Neural cell (in vitro differentiated cells): ENCODE measurements at regions not wholly inside any gene's neighbourhood (a gene's known extent, or its start where the extent isn't known, plus 50 kb on each side); places are given as distances from the start of the nearest gene placed in this dataset.

Source experiments
- EP300 ChIP-seq: fragments of 450-650 bp; conservative IDR thresholded peaks from 2 replicates; pipeline ENCODE4 v1.6.1; 2014; ENCODE audit warnings: antibody characterized with exemption, mild to moderate bottlenecking, moderate library complexity; ENCODE audit not compliant: poor library complexity, severe bottlenecking
- EZH2 ChIP-seq: fragments of 200-600, 300-800 bp; shearing (Covaris generic), sonication (generic); IDR thresholded peaks from 2 replicates; pipeline ENCODE4 v1.6.1; 2014; ENCODE audit warnings: antibody characterized with exemption, low read length, borderline replicate concordance, mild to moderate bottlenecking; ENCODE audit not compliant: insufficient read depth, poor library complexity, severe bottlenecking
- POLR2AphosphoS5 ChIP-seq: IDR thresholded peaks from 2 replicates; pipeline ENCODE4 v1.6.1; 2012
- TAF1 ChIP-seq: IDR thresholded peaks from 2 replicates; pipeline ENCODE4 v1.6.1; 2012; ENCODE audit warnings: low read depth
- TF ChIP-seq, protein P1 (sequence below): fragments of 450-650 bp; IDR thresholded peaks from 2 replicates; pipeline ENCODE4 v1.5.1; 2014; ENCODE audit warnings: antibody characterized with exemption, mild to moderate bottlenecking, moderate library complexity; ENCODE audit not compliant: poor library complexity, severe bottlenecking
- TF ChIP-seq, protein P2 (sequence below): IDR thresholded peaks from 2 replicates; pipeline ENCODE4 v1.6.1; 2012; ENCODE audit warnings: borderline replicate concordance

- TF ChIP-seq, protein P1, sequence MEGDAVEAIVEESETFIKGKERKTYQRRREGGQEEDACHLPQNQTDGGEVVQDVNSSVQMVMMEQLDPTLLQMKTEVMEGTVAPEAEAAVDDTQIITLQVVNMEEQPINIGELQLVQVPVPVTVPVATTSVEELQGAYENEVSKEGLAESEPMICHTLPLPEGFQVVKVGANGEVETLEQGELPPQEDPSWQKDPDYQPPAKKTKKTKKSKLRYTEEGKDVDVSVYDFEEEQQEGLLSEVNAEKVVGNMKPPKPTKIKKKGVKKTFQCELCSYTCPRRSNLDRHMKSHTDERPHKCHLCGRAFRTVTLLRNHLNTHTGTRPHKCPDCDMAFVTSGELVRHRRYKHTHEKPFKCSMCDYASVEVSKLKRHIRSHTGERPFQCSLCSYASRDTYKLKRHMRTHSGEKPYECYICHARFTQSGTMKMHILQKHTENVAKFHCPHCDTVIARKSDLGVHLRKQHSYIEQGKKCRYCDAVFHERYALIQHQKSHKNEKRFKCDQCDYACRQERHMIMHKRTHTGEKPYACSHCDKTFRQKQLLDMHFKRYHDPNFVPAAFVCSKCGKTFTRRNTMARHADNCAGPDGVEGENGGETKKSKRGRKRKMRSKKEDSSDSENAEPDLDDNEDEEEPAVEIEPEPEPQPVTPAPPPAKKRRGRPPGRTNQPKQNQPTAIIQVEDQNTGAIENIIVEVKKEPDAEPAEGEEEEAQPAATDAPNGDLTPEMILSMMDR: no peak
- TF ChIP-seq TAF1: no peak
- TF ChIP-seq, protein P2, sequence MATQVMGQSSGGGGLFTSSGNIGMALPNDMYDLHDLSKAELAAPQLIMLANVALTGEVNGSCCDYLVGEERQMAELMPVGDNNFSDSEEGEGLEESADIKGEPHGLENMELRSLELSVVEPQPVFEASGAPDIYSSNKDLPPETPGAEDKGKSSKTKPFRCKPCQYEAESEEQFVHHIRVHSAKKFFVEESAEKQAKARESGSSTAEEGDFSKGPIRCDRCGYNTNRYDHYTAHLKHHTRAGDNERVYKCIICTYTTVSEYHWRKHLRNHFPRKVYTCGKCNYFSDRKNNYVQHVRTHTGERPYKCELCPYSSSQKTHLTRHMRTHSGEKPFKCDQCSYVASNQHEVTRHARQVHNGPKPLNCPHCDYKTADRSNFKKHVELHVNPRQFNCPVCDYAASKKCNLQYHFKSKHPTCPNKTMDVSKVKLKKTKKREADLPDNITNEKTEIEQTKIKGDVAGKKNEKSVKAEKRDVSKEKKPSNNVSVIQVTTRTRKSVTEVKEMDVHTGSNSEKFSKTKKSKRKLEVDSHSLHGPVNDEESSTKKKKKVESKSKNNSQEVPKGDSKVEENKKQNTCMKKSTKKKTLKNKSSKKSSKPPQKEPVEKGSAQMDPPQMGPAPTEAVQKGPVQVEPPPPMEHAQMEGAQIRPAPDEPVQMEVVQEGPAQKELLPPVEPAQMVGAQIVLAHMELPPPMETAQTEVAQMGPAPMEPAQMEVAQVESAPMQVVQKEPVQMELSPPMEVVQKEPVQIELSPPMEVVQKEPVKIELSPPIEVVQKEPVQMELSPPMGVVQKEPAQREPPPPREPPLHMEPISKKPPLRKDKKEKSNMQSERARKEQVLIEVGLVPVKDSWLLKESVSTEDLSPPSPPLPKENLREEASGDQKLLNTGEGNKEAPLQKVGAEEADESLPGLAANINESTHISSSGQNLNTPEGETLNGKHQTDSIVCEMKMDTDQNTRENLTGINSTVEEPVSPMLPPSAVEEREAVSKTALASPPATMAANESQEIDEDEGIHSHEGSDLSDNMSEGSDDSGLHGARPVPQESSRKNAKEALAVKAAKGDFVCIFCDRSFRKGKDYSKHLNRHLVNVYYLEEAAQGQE: no peak
- TF ChIP-seq POLR2AphosphoS5: no peak
- no peak for TF ChIP-seq EZH2
- TF ChIP-seq EP300: no peak
These were observed 81.3 kb upstream of the EPB41L3 start for GRCh38 chr18:5625076-5625475.
